ENCODE measurements at regions not wholly inside any gene's neighbourhood (a gene's known extent, or its start where the extent isn't known, plus 50 kb on each side); places are given as distances from the start of the nearest gene placed in this dataset.

DNA sequence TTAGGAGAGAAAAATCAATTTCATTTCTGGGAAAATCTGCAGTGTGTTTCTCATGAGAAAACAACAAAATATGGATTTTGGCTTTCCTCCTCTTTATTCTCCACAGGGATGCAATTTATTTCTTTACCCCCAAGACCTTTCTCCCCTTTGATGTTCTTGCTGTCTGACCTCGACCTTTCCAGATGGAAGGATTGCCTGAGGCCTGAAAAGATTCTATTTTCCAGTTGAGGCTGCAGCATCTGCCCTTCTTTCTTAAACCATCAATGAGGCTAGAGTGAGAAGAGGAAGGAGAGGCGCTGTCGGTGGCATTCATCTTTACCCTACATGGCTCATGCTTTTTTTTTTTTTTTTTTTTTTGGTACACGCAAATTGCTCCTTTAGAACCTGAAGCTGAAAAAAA lies 344.2 kb upstream of the BTBD3 start:
- H2AFZ ChIP-seq (ENCODE audit: low read depth, low read length): no peak overlapping the region
- H3K4me2 ChIP-seq (ENCODE audit: low read length): no peak overlapping the region
- no peak overlapping the region for H3K27ac Mint-ChIP-seq (ENCODE audit: unreplicated experiment)
- no peaks in the 10 kb centered on the region for H3K9me3 Mint-ChIP-seq (ENCODE audit: unreplicated experiment)
- no peaks in the 10 kb centered on the region for H3K4me1 ChIP-seq (ENCODE audit: insufficient read depth, low read length)
- no peaks in the 10 kb centered on the region for H3K27me3 Mint-ChIP-seq (ENCODE audit: low read depth, unreplicated experiment)
- DNase-seq (ENCODE audit: low read depth) (no peak), FAIRE-seq (no peak)
- peaks cover 2% of the 10 kb centered on the region for H3K9me3 ChIP-seq (ENCODE audit: insufficient read depth, low read depth, low read length)
- H3K27ac ChIP-seq (ENCODE audit: low read depth, low read length): no peak overlapping the region
- H3K36me3 ChIP-seq (ENCODE audit: insufficient read depth, low read length): no peaks in the 10 kb centered on the region
- H3K9ac ChIP-seq (ENCODE audit: low read length): no peak overlapping the region
- H3K4me3 ChIP-seq (ENCODE audit: insufficient read depth, low read depth, low read length): no peak overlapping the region
- H3K79me2 ChIP-seq (ENCODE audit: insufficient read depth, low read length): no peaks in the 10 kb centered on the region
- H3K27me3 ChIP-seq (ENCODE audit: insufficient read depth, low read length): peaks cover 3% of the 10 kb centered on the region
- H3K36me3 Mint-ChIP-seq (ENCODE audit: low read depth, unreplicated experiment): no peaks in the 10 kb centered on the region
- TF ChIP-seq, protein P1, sequence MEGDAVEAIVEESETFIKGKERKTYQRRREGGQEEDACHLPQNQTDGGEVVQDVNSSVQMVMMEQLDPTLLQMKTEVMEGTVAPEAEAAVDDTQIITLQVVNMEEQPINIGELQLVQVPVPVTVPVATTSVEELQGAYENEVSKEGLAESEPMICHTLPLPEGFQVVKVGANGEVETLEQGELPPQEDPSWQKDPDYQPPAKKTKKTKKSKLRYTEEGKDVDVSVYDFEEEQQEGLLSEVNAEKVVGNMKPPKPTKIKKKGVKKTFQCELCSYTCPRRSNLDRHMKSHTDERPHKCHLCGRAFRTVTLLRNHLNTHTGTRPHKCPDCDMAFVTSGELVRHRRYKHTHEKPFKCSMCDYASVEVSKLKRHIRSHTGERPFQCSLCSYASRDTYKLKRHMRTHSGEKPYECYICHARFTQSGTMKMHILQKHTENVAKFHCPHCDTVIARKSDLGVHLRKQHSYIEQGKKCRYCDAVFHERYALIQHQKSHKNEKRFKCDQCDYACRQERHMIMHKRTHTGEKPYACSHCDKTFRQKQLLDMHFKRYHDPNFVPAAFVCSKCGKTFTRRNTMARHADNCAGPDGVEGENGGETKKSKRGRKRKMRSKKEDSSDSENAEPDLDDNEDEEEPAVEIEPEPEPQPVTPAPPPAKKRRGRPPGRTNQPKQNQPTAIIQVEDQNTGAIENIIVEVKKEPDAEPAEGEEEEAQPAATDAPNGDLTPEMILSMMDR (IDR thresholded peaks at IDR 0.05; ENCODE audit: insufficient read depth, low read depth, low read length): no peak
- no peak for TF ChIP-seq EZH2 (IDR thresholded peaks at IDR 0.05; ENCODE audit: insufficient read depth, low read length)
- H3K4me3 Mint-ChIP-seq (ENCODE audit: unreplicated experiment): no peak overlapping the region
- H3K4me1 Mint-ChIP-seq (ENCODE audit: low read depth, unreplicated experiment): no peaks in the 10 kb centered on the region
- no peaks in the 10 kb centered on the region for H4K20me1 ChIP-seq (ENCODE audit: insufficient read depth, low read length)

DNA sequence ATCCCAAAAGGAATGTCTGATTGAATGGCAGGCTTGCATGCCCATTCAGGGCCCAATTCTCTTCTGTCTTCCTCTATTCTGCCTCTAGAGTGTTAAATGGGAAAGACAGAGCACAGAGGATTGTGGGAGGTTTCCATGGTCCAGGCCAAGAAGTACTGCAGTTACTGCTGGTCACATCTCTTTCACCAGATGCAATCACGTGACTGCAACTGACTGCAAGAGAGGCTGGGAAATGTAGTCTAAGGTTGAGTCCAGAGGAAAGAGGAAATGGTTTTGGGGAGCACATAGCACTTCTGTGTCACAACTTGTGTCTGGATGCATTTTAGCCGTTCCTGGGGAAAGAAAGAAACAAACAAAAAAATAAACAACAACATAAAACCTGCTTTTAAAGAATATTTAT lies 336.4 kb upstream of the BTBD3 start:
- no peak overlapping the region for H2AFZ ChIP-seq (ENCODE audit: low read depth, low read length)
- H3K36me3 ChIP-seq (ENCODE audit: insufficient read depth, low read length): no peaks in the 10 kb centered on the region
- no peak overlapping the region for H3K4me3 ChIP-seq (ENCODE audit: insufficient read depth, low read depth, low read length)
- no peaks in the 10 kb centered on the region for H3K27me3 ChIP-seq (ENCODE audit: insufficient read depth, low read length)
- no peaks in the 10 kb centered on the region for H3K4me1 Mint-ChIP-seq (ENCODE audit: low read depth, unreplicated experiment)
- H3K27ac ChIP-seq (ENCODE audit: low read depth, low read length): no peak overlapping the region
- peaks cover 2% of the 10 kb centered on the region for H3K9me3 ChIP-seq (ENCODE audit: insufficient read depth, low read depth, low read length)
- no peak overlapping the region for H3K4me2 ChIP-seq (ENCODE audit: low read length)
- no peak overlapping the region for H3K9ac ChIP-seq (ENCODE audit: low read length)
- H3K27me3 Mint-ChIP-seq (ENCODE audit: low read depth, unreplicated experiment): no peaks in the 10 kb centered on the region
- FAIRE-seq (no peak), DNase-seq (ENCODE audit: low read depth) (no peak)
- H3K27ac Mint-ChIP-seq (ENCODE audit: unreplicated experiment): no peak overlapping the region
- no peak overlapping the region for H3K4me3 Mint-ChIP-seq (ENCODE audit: unreplicated experiment)
- no peak for TF ChIP-seq EZH2 (IDR thresholded peaks at IDR 0.05; ENCODE audit: insufficient read depth, low read length)
- TF ChIP-seq, protein P1 (IDR thresholded peaks at IDR 0.05; ENCODE audit: insufficient read depth, low read depth, low read length): no peak
- H3K4me1 ChIP-seq (ENCODE audit: insufficient read depth, low read length): no peaks in the 10 kb centered on the region
- no peaks in the 10 kb centered on the region for H3K9me3 Mint-ChIP-seq (ENCODE audit: unreplicated experiment)
- no peaks in the 10 kb centered on the region for H3K79me2 ChIP-seq (ENCODE audit: insufficient read depth, low read length)
- no peaks in the 10 kb centered on the region for H3K36me3 Mint-ChIP-seq (ENCODE audit: low read depth, unreplicated experiment)
- H4K20me1 ChIP-seq (ENCODE audit: insufficient read depth, low read length): no peaks in the 10 kb centered on the region

DNA sequence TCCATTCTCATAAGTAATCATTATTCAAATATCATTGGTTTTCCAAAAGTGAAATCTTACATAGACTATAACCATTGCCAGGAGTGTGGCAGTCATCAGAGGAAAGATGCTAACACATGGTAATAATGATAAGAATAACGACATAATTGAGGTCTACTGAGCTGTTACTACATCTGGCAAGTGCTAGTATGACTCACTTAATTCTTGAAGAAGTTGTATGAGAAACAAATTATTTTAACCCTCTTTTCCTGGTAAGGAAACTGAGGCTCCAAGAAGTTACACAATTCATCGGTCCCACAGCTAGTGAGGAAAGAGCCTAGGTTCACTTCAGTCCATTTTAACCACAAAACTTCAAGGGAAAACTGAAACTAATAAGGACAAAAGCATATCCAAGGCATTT lies 335.6 kb upstream of the BTBD3 start:
- no peak for FAIRE-seq
- H3K27me3 ChIP-seq (ENCODE audit: insufficient read depth, low read length): no peaks in the 10 kb centered on the region
- Mint-ChIP-seq H3K4me1 (ENCODE audit: low read depth, unreplicated experiment) (no peaks in the 10 kb centered on the region), H3K36me3 (ENCODE audit: low read depth, unreplicated experiment) (no peaks in the 10 kb centered on the region), H3K9me3 (ENCODE audit: unreplicated experiment) (no peaks in the 10 kb centered on the region), H3K27me3 (ENCODE audit: low read depth, unreplicated experiment) (no peaks in the 10 kb centered on the region), H3K4me3 (ENCODE audit: unreplicated experiment) (no peak overlapping the region), H3K27ac (ENCODE audit: unreplicated experiment) (no peak overlapping the region)
- H3K36me3 ChIP-seq (ENCODE audit: insufficient read depth, low read length): no peaks in the 10 kb centered on the region
- H4K20me1 ChIP-seq (ENCODE audit: insufficient read depth, low read length): no peaks in the 10 kb centered on the region
- TF ChIP-seq, protein P1 (IDR thresholded peaks at IDR 0.05; ENCODE audit: insufficient read depth, low read depth, low read length): no peak
- no peak for TF ChIP-seq EZH2 (IDR thresholded peaks at IDR 0.05; ENCODE audit: insufficient read depth, low read length)
- no peaks in the 10 kb centered on the region for H3K4me1 ChIP-seq (ENCODE audit: insufficient read depth, low read length)
- H2AFZ ChIP-seq (ENCODE audit: low read depth, low read length): no peak overlapping the region
- no peak overlapping the region for H3K9ac ChIP-seq (ENCODE audit: low read length)
- peaks cover 2% of the 10 kb centered on the region for H3K9me3 ChIP-seq (ENCODE audit: insufficient read depth, low read depth, low read length)
- H3K27ac ChIP-seq (ENCODE audit: low read depth, low read length): no peak overlapping the region
- no peak overlapping the region for H3K4me3 ChIP-seq (ENCODE audit: insufficient read depth, low read depth, low read length)
- H3K4me2 ChIP-seq (ENCODE audit: low read length): no peak overlapping the region
- peak; percentile 11 for DNase-seq (ENCODE audit: low read depth)
- H3K79me2 ChIP-seq (ENCODE audit: insufficient read depth, low read length): no peaks in the 10 kb centered on the region
